ENCODE measurements at regions not wholly inside any gene's neighbourhood (a gene's known extent, or its start where the extent isn't known, plus 50 kb on each side); places are given as distances from the start of the nearest gene placed in this dataset.

- no peak for TF ChIP-seq EZH2 (IDR thresholded peaks at IDR 0.05)
- no peak for TF ChIP-seq POLR2AphosphoS5 (IDR thresholded peaks at IDR 0.05; ENCODE audit: borderline replicate concordance, low read depth, low read length)
- no peak for TF ChIP-seq FOXP2 (optimal IDR thresholded peaks at IDR 0.05; ENCODE audit: control extremely low read depth, extremely low read length, insufficient read depth)
- Histone ChIP-seq H3K9me3 (ENCODE audit: low read depth, low read length) (no peaks in the 10 kb centered on the region), H3K9ac (ENCODE audit: insufficient read length) (no peak overlapping the region), H3K4me3 (no peak overlapping the region), H3K36me3 (ENCODE audit: insufficient read depth, low read length) (no peaks in the 10 kb centered on the region), H3K27ac (no peak overlapping the region)
- DNase-seq (ENCODE audit: low read depth, low spot score) = no peak
These were observed 937.6 kb downstream of the BRD1 start for GRCh38 chr22:48889887-48890692.

- Histone ChIP-seq H3K36me3 (ENCODE audit: insufficient read depth, low read length) (no peaks in the 10 kb centered on the region), H3K9ac (ENCODE audit: insufficient read length) (no peak overlapping the region), H3K4me3 (no peak overlapping the region), H3K9me3 (ENCODE audit: low read depth, low read length) (no peaks in the 10 kb centered on the region), H3K27ac (no peak overlapping the region)
- no peak for DNase-seq (ENCODE audit: low read depth, low spot score)
- no peak for TF ChIP-seq EZH2 (IDR thresholded peaks at IDR 0.05)
- no peak for TF ChIP-seq POLR2AphosphoS5 (IDR thresholded peaks at IDR 0.05; ENCODE audit: borderline replicate concordance, low read depth, low read length)
- no peak for TF ChIP-seq FOXP2 (optimal IDR thresholded peaks at IDR 0.05; ENCODE audit: control extremely low read depth, extremely low read length, insufficient read depth)
These were observed 938.4 kb downstream of the BRD1 start for GRCh38 chr22:48889209-48889830.

GRCh38 chr22:48888466-48889208 is 939.0 kb downstream of the BRD1 start:
- Histone ChIP-seq H3K27ac (no peak overlapping the region), H3K9ac (ENCODE audit: insufficient read length) (no peak overlapping the region), H3K36me3 (ENCODE audit: insufficient read depth, low read length) (no peaks in the 10 kb centered on the region), H3K9me3 (ENCODE audit: low read depth, low read length) (no peaks in the 10 kb centered on the region), H3K4me3 (no peak overlapping the region)
- no peak for DNase-seq (ENCODE audit: low read depth, low spot score)
- TF ChIP-seq FOXP2 (optimal IDR thresholded peaks at IDR 0.05; ENCODE audit: control extremely low read depth, extremely low read length, insufficient read depth) = no peak
- no peak for TF ChIP-seq EZH2 (IDR thresholded peaks at IDR 0.05)
- no peak for TF ChIP-seq POLR2AphosphoS5 (IDR thresholded peaks at IDR 0.05; ENCODE audit: borderline replicate concordance, low read depth, low read length)

GRCh38 chr22:48887394-48888332 is 940.0 kb downstream of the BRD1 start:
- no peak overlapping the region for H3K27ac ChIP-seq
- H3K36me3 ChIP-seq (ENCODE audit: insufficient read depth, low read length) = no peaks in the 10 kb centered on the region
- no peak for DNase-seq (ENCODE audit: low read depth, low spot score)
- no peaks in the 10 kb centered on the region for H3K9me3 ChIP-seq (ENCODE audit: low read depth, low read length)
- no peak overlapping the region for H3K4me3 ChIP-seq
- no peak overlapping the region for H3K9ac ChIP-seq (ENCODE audit: insufficient read length)
- no peak for TF ChIP-seq FOXP2 (optimal IDR thresholded peaks at IDR 0.05; ENCODE audit: control extremely low read depth, extremely low read length, insufficient read depth)
- TF ChIP-seq EZH2 (IDR thresholded peaks at IDR 0.05) = no peak
- TF ChIP-seq POLR2AphosphoS5 (IDR thresholded peaks at IDR 0.05; ENCODE audit: borderline replicate concordance, low read depth, low read length) = no peak

GRCh38 chr22:48886604-48887393 is 940.9 kb downstream of the BRD1 start:
- no peaks in the 10 kb centered on the region for H3K36me3 ChIP-seq (ENCODE audit: insufficient read depth, low read length)
- no peak for DNase-seq (ENCODE audit: low read depth, low spot score)
- H3K27ac ChIP-seq = no peak overlapping the region

GRCh38 chr22:48885919-48886305 is 941.8 kb downstream of the BRD1 start:
- TF ChIP-seq POLR2AphosphoS5 (IDR thresholded peaks at IDR 0.05; ENCODE audit: borderline replicate concordance, low read depth, low read length) (no peak), EZH2 (IDR thresholded peaks at IDR 0.05) (no peak), FOXP2 (optimal IDR thresholded peaks at IDR 0.05; ENCODE audit: control extremely low read depth, extremely low read length, insufficient read depth) (no peak)
- Histone ChIP-seq H3K36me3 (ENCODE audit: insufficient read depth, low read length) (no peaks in the 10 kb centered on the region), H3K9ac (ENCODE audit: insufficient read length) (no peak overlapping the region), H3K9me3 (ENCODE audit: low read depth, low read length) (no peaks in the 10 kb centered on the region), H3K27ac (no peak overlapping the region), H3K4me3 (no peak overlapping the region)
- DNase-seq (ENCODE audit: low read depth, low spot score) = no peak

More at GRCh38 chr22:48886604-48887393, 940.9 kb downstream of the BRD1 start:
- TF ChIP-seq POLR2AphosphoS5 (IDR thresholded peaks at IDR 0.05; ENCODE audit: borderline replicate concordance, low read depth, low read length) = no peak
- TF ChIP-seq FOXP2 (optimal IDR thresholded peaks at IDR 0.05; ENCODE audit: control extremely low read depth, extremely low read length, insufficient read depth) = no peak
- no peak for TF ChIP-seq EZH2 (IDR thresholded peaks at IDR 0.05)
- H3K9ac ChIP-seq (ENCODE audit: insufficient read length) = no peak overlapping the region
- no peak overlapping the region for H3K4me3 ChIP-seq
- no peaks in the 10 kb centered on the region for H3K9me3 ChIP-seq (ENCODE audit: low read depth, low read length)

- DNase-seq (ENCODE audit: low read depth, low spot score) = no peak
- H3K9me3 ChIP-seq (ENCODE audit: low read depth, low read length) = no peaks in the 10 kb centered on the region
- no peak for TF ChIP-seq FOXP2 (optimal IDR thresholded peaks at IDR 0.05; ENCODE audit: control extremely low read depth, extremely low read length, insufficient read depth)
- TF ChIP-seq POLR2AphosphoS5 (IDR thresholded peaks at IDR 0.05; ENCODE audit: borderline replicate concordance, low read depth, low read length) = no peak
These were observed 942.3 kb downstream of the BRD1 start for GRCh38 chr22:48885271-48885918.

More at GRCh38 chr22:48885271-48885918, 942.3 kb downstream of the BRD1 start:
- Histone ChIP-seq H3K27ac (no peak overlapping the region), H3K9ac (ENCODE audit: insufficient read length) (no peak overlapping the region), H3K4me3 (no peak overlapping the region), H3K36me3 (ENCODE audit: insufficient read depth, low read length) (no peaks in the 10 kb centered on the region)
